ENCODE measurements at regions not wholly inside any gene's neighbourhood (a gene's known extent, or its start where the extent isn't known, plus 50 kb on each side); places are given as distances from the start of the nearest gene placed in this dataset.
"Not testable (repeated sequence)": the region's sequence is repeated elsewhere in the genome, so short reads cannot be mapped to it uniquely, and the experiment has no call there.

DNA sequence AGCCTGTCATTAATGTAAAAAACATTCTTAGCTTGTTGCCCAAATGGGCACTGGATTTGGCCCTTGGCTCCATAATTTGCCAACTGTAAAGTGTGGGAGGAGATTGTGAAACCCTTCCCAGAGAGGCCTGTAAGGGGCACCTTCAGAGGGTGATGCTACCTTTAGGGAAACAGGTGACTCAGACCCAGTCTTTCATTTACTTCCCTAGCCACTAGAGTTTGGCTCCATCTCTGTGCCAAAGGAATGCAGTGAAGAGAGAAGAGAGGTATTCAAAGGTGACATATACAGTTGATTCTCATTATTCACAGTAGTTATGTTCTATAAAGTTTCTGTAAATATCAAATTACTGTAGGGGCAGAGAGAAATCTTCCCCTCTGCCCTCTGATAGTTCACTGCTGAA, 116.7 kb downstream of the SPATA31A6 start:
- not testable (repeated sequence) for H3K18ac ChIP-seq (ENCODE audit: extremely low read depth, low read length); FAIRE-seq

DNA sequence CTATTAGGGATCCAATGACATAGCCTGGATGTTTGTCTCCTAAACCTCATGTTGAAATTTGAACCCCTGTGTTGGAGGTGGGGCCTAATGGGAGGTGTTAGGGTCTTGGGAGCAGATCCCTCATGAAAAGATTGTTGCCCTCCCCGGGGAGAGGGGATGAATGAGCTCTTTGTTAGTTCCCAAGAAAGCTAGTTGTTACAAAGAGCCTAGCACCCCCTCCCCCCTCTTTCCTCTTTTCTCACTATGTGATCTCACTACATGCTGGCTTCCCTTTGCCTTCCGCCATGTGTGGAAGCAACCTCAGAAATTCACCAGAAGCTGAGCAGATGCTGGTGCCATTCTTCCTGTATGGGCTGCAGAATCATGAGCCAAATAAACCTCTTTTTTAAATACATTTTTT, 123.2 kb downstream of the SPATA31A6 start:
- H2BK20ac ChIP-seq (ENCODE audit: low read length); H3K9ac ChIP-seq (replicated peaks in 1 of 4; ENCODE audit: extremely low read depth in 1 of 4, low read depth in 3 of 4, low read length in 3 of 4); CTCF ChIA-PET (ENCODE audit: partially characterized antibody); H3K27ac ChIP-seq (ENCODE audit: low read depth, low read length); H3K79me1 ChIP-seq (ENCODE audit: low read depth, low read length); POLR2A ChIA-PET (ENCODE audit: partially characterized antibody); H4K8ac ChIP-seq (ENCODE audit: extremely low read depth, insufficient read depth, low read length); H3K23ac ChIP-seq (ENCODE audit: insufficient read length); H2BK5ac ChIP-seq (ENCODE audit: low read depth, low read length); H3K14ac ChIP-seq (ENCODE audit: insufficient read length); H3K4me1 ChIP-seq (replicated peaks in 1 of 4; ENCODE audit: control insufficient read depth in 3 of 4, insufficient read depth in 4 of 4, low read length in 3 of 4); H3K4ac ChIP-seq (replicated peaks; ENCODE audit: insufficient read length, low read depth, low read length); H2AFZ ChIP-seq (ENCODE audit: low read length); H2BK12ac ChIP-seq (ENCODE audit: low read depth, low read length); H4K91ac ChIP-seq (replicated peaks; ENCODE audit: insufficient read length, low read length); FAIRE-seq; H2AK5ac ChIP-seq (ENCODE audit: low read depth, low read length); H3K18ac ChIP-seq (ENCODE audit: extremely low read depth, low read length); H3K27me3 ChIP-seq (replicated peaks in 1 of 4; ENCODE audit: control insufficient read depth in 3 of 4, extremely low read depth in 1 of 4, insufficient read depth in 3 of 4, low read length in 3 of 4); H3K56ac ChIP-seq (replicated peaks; ENCODE audit: insufficient read length, low read depth, low read length); H4K20me1 ChIP-seq (replicated peaks in 1 of 2; ENCODE audit: control insufficient read depth in 1 of 2, insufficient read depth in 2 of 2, low read length in 2 of 2); H2BK15ac ChIP-seq (ENCODE audit: low read length); H2BK120ac ChIP-seq (replicated peaks; ENCODE audit: low read depth, low read length); H4K5ac ChIP-seq (ENCODE audit: insufficient read length, low read depth, low read length); H3K36me3 ChIP-seq (ENCODE audit: control insufficient read depth in 2 of 4, insufficient read depth in 4 of 4, low read length in 3 of 4); H3K4me2 ChIP-seq (ENCODE audit: insufficient read depth in 1 of 2, low read depth in 2 of 2, low read length in 2 of 2); H3K79me2 ChIP-seq (ENCODE audit: control insufficient read depth in 1 of 2, insufficient read depth in 2 of 2, low read length in 2 of 2); H3K23me2 ChIP-seq (ENCODE audit: low read depth, low read length); H3K9me3 ChIP-seq (ENCODE audit: insufficient read depth in 2 of 2, low read depth in 1 of 2, low read length in 1 of 2): not testable (repeated sequence)
- WGBS, 2 experiments (ENCODE audit: extremely low coverage in 1 of 2, insufficient coverage in 1 of 2, insufficient read length in 1 of 2, insufficient replicate concordance in 2 of 2, low coverage in 1 of 2, low lambda C conversion rate in 2 of 2, missing lambda C conversion rate in 1 of 2), result 6% methylated on average over 1 of the region's 2 CpGs; no CpG with 5 or more reads in 1 of the 2 experiments
- H3K4me3 ChIP-seq (ENCODE audit: extremely low read depth in 1 of 4, insufficient read depth in 2 of 4, low read depth in 3 of 4, low read length in 4 of 4), result peak overlapping the region in 1 of 4 experiments; percentile 43; a peak in 1 of 8 replicates
- DNase-seq (ENCODE audit: low read depth in 1 of 2, low spot score in 2 of 2), result peak in 1 of 2 experiments; percentile 17

More for the DNA sequence above, 116.7 kb downstream of the SPATA31A6 start:
- H3K14ac ChIP-seq (ENCODE audit: insufficient read length); H2BK12ac ChIP-seq (ENCODE audit: low read depth, low read length); H4K91ac ChIP-seq (replicated peaks; ENCODE audit: insufficient read length, low read length); H3K4me3 ChIP-seq (ENCODE audit: extremely low read depth in 1 of 4, insufficient read depth in 2 of 4, low read depth in 3 of 4, low read length in 4 of 4); H3K79me1 ChIP-seq (ENCODE audit: low read depth, low read length); H3K79me2 ChIP-seq (ENCODE audit: control insufficient read depth in 1 of 2, insufficient read depth in 2 of 2, low read length in 2 of 2); H3K27me3 ChIP-seq (replicated peaks in 1 of 4; ENCODE audit: control insufficient read depth in 3 of 4, extremely low read depth in 1 of 4, insufficient read depth in 3 of 4, low read length in 3 of 4); H4K8ac ChIP-seq (ENCODE audit: extremely low read depth, insufficient read depth, low read length); H3K4me2 ChIP-seq (ENCODE audit: insufficient read depth in 1 of 2, low read depth in 2 of 2, low read length in 2 of 2); H4K20me1 ChIP-seq (replicated peaks in 1 of 2; ENCODE audit: control insufficient read depth in 1 of 2, insufficient read depth in 2 of 2, low read length in 2 of 2); H3K56ac ChIP-seq (replicated peaks; ENCODE audit: insufficient read length, low read depth, low read length); H4K5ac ChIP-seq (ENCODE audit: insufficient read length, low read depth, low read length); H3K9ac ChIP-seq (replicated peaks in 1 of 4; ENCODE audit: extremely low read depth in 1 of 4, low read depth in 3 of 4, low read length in 3 of 4); DNase-seq (ENCODE audit: low read depth in 1 of 2, low spot score in 2 of 2); H2AK5ac ChIP-seq (ENCODE audit: low read depth, low read length); H3K23ac ChIP-seq (ENCODE audit: insufficient read length); H3K9me3 ChIP-seq (ENCODE audit: insufficient read depth in 2 of 2, low read depth in 1 of 2, low read length in 1 of 2); H2AFZ ChIP-seq (ENCODE audit: low read length); H3K4ac ChIP-seq (replicated peaks; ENCODE audit: insufficient read length, low read depth, low read length); H2BK15ac ChIP-seq (ENCODE audit: low read length); H3K36me3 ChIP-seq (ENCODE audit: control insufficient read depth in 2 of 4, insufficient read depth in 4 of 4, low read length in 3 of 4); POLR2A ChIA-PET (ENCODE audit: partially characterized antibody); H2BK120ac ChIP-seq (replicated peaks; ENCODE audit: low read depth, low read length); H3K27ac ChIP-seq (ENCODE audit: low read depth, low read length); CTCF ChIA-PET (ENCODE audit: partially characterized antibody); H2BK20ac ChIP-seq (ENCODE audit: low read length); H3K23me2 ChIP-seq (ENCODE audit: low read depth, low read length); H3K4me1 ChIP-seq (replicated peaks in 1 of 4; ENCODE audit: control insufficient read depth in 3 of 4, insufficient read depth in 4 of 4, low read length in 3 of 4); H2BK5ac ChIP-seq (ENCODE audit: low read depth, low read length): not testable (repeated sequence)
